ENCODE measurements at regions not wholly inside any gene's neighbourhood (a gene's known extent, or its start where the extent isn't known, plus 50 kb on each side); places are given as distances from the start of the nearest gene placed in this dataset.
A peak's percentile ranks its signal among the peaks of the same experiment; 100 is the strongest.

DNA sequence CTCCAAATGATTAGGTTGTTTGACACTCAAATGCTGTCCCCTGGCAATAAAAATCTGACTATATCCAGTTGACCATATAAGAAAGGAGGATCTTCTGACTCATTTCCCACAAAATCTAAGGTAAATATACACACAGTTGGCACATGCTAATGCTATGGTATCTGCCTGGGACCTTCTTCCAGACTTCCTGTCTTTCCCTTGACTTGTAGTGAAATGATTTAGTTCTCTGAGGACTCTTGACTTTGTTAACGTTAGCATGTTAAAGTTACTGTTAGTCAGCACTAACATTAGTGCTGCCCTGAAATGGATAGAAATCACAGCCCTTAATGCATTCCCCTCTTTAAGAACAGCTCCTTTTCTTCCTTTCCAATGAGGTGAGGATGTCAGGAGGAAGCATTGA lies 124.3 kb upstream of the LSAMP start:
- 42% methylated on average over 1 of the region's 1 CpG for WGBS (ENCODE audit: low lambda C conversion rate)
- ChIA-PET CTCF (no interaction called here), POLR2A (no interaction called here)
- Histone ChIP-seq H3K9me2 (no peaks in the 10 kb centered on the region), H3K36me3 (replicated peaks in 1 of 2; ENCODE audit: control insufficient read depth in 1 of 2, insufficient read depth in 2 of 2, low read length in 1 of 2) (no peaks in the 10 kb centered on the region), H3K9me3 (no peaks in the 10 kb centered on the region), H3K4me1 (ENCODE audit: control insufficient read depth in 1 of 2, insufficient read depth in 2 of 2, low read depth in 1 of 2, low read length in 1 of 2) (peaks cover 0 to 4% of the 10 kb centered on the region in 2 experiments; a peak in 2 of 4 replicates), H3K27ac (ENCODE audit: low read depth in 2 of 2, low read length in 1 of 2) (peak overlapping the region in 1 of 2 experiments; percentile 22; a peak in 1 of 4 replicates), H4K20me1 (ENCODE audit: insufficient read depth) (no peaks in the 10 kb centered on the region), H3K9ac (no peak overlapping the region), H3K4me2 (no peak overlapping the region), H3K79me2 (ENCODE audit: insufficient read depth) (no peaks in the 10 kb centered on the region), H3K27me3 (ENCODE audit: insufficient read depth) (no peaks in the 10 kb centered on the region), H2AFZ (ENCODE audit: low read depth) (no peak overlapping the region), H3F3A (replicated peaks; ENCODE audit: insufficient read depth) (no peaks in the 10 kb centered on the region), H3K4me3 (ENCODE audit: low read depth in 2 of 2, low read length in 1 of 2) (no peak overlapping the region)
- DNase-seq = no peak
- no peak for TF ChIP-seq FOXJ3 (CRISPR knock-in tag; IDR thresholded peaks at IDR 0.05)
- no peak for TF ChIP-seq POLR2AphosphoS5 (IDR thresholded peaks at IDR 0.05; ENCODE audit: low read depth, low read length)
- TF ChIP-seq GABPA (IDR thresholded peaks at IDR 0.05; ENCODE audit: low read depth) = no peak
- TF ChIP-seq PBX3 (IDR thresholded peaks at IDR 0.05) = no peak
- TF ChIP-seq TAF1 (IDR thresholded peaks at IDR 0.05; ENCODE audit: borderline replicate concordance, low read depth, low read length) = no peak
- TF ChIP-seq EP300 (IDR thresholded peaks at IDR 0.05; ENCODE audit: borderline replicate concordance in 1 of 2, low read depth in 1 of 2, low read length in 1 of 2) = no peak
- no peak for TF ChIP-seq MAX (IDR thresholded peaks at IDR 0.05; ENCODE audit: low read depth)
- no peak for TF ChIP-seq ELF1 (IDR thresholded peaks at IDR 0.05)
- no peak for TF ChIP-seq CHD2 (IDR thresholded peaks at IDR 0.05; ENCODE audit: low read length, partially characterized antibody)
- TF ChIP-seq MEF2A (IDR thresholded peaks at IDR 0.05; ENCODE audit: borderline replicate concordance, low read depth) = no peak

DNA sequence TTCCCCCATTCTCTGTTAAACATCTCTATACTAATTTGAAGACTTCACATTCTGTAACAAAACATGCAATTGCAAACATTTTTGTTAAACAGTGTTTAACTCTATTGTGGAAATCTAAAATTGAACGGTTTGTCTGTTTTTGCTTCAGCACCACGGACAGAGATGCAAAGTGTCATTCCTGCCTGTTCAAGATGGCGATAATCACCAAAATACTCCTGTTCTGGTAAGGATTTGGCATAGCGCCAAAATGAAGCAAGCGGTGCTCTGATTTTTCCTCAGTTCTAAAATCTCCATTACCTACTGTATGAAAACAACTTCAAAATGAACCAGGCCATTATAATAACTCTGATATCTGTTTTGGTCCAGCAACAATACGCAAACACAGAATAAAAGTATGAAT lies 129.7 kb upstream of the TUSC7 start:
- DNase-seq = no peak
- Histone ChIP-seq H3K4me3 (ENCODE audit: low read depth in 2 of 2, low read length in 1 of 2) (no peak overlapping the region), H3K4me1 (ENCODE audit: control insufficient read depth in 1 of 2, insufficient read depth in 2 of 2, low read depth in 1 of 2, low read length in 1 of 2) (no peaks in the 10 kb centered on the region), H3K9me3 (no peaks in the 10 kb centered on the region), H2AFZ (ENCODE audit: low read depth) (no peak overlapping the region), H3K9ac (no peak overlapping the region), H3K9me2 (no peaks in the 10 kb centered on the region), H3K79me2 (ENCODE audit: insufficient read depth) (no peaks in the 10 kb centered on the region), H3K27me3 (ENCODE audit: insufficient read depth) (no peaks in the 10 kb centered on the region), H3F3A (replicated peaks; ENCODE audit: insufficient read depth) (no peaks in the 10 kb centered on the region), H4K20me1 (ENCODE audit: insufficient read depth) (no peaks in the 10 kb centered on the region), H3K27ac (ENCODE audit: low read depth in 2 of 2, low read length in 1 of 2) (no peak overlapping the region), H3K4me2 (no peak overlapping the region), H3K36me3 (replicated peaks in 1 of 2; ENCODE audit: control insufficient read depth in 1 of 2, insufficient read depth in 2 of 2, low read length in 1 of 2) (no peaks in the 10 kb centered on the region)
- ChIA-PET POLR2A (no interaction called here), CTCF (interaction anchor here (1.2 kb wide), 1 partner anchor 35 kb away, joined by 5 read pairs; no protein-coding TSS in a partner anchor)
- TF ChIP-seq PBX3 (IDR thresholded peaks at IDR 0.05) = no peak
- TF ChIP-seq, protein P1, sequence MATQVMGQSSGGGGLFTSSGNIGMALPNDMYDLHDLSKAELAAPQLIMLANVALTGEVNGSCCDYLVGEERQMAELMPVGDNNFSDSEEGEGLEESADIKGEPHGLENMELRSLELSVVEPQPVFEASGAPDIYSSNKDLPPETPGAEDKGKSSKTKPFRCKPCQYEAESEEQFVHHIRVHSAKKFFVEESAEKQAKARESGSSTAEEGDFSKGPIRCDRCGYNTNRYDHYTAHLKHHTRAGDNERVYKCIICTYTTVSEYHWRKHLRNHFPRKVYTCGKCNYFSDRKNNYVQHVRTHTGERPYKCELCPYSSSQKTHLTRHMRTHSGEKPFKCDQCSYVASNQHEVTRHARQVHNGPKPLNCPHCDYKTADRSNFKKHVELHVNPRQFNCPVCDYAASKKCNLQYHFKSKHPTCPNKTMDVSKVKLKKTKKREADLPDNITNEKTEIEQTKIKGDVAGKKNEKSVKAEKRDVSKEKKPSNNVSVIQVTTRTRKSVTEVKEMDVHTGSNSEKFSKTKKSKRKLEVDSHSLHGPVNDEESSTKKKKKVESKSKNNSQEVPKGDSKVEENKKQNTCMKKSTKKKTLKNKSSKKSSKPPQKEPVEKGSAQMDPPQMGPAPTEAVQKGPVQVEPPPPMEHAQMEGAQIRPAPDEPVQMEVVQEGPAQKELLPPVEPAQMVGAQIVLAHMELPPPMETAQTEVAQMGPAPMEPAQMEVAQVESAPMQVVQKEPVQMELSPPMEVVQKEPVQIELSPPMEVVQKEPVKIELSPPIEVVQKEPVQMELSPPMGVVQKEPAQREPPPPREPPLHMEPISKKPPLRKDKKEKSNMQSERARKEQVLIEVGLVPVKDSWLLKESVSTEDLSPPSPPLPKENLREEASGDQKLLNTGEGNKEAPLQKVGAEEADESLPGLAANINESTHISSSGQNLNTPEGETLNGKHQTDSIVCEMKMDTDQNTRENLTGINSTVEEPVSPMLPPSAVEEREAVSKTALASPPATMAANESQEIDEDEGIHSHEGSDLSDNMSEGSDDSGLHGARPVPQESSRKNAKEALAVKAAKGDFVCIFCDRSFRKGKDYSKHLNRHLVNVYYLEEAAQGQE (IDR thresholded peaks at IDR 0.05; ENCODE audit: low read depth, low read length) = peak; percentile 96
- peak; percentile 32; the same call in 1 of the 2 replicates for TF ChIP-seq NFIC (IDR thresholded peaks at IDR 0.05; ENCODE audit: borderline replicate concordance)
- TF ChIP-seq, protein P2, sequence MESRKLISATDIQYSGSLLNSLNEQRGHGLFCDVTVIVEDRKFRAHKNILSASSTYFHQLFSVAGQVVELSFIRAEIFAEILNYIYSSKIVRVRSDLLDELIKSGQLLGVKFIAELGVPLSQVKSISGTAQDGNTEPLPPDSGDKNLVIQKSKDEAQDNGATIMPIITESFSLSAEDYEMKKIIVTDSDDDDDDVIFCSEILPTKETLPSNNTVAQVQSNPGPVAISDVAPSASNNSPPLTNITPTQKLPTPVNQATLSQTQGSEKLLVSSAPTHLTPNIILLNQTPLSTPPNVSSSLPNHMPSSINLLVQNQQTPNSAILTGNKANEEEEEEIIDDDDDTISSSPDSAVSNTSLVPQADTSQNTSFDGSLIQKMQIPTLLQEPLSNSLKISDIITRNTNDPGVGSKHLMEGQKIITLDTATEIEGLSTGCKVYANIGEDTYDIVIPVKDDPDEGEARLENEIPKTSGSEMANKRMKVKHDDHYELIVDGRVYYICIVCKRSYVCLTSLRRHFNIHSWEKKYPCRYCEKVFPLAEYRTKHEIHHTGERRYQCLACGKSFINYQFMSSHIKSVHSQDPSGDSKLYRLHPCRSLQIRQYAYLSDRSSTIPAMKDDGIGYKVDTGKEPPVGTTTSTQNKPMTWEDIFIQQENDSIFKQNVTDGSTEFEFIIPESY (IDR thresholded peaks at IDR 0.05; ENCODE audit: borderline replicate concordance, low read depth) = no peak
- WGBS (ENCODE audit: low lambda C conversion rate) = 37% methylated on average over 6 of the region's 6 CpGs

Measured in SK-N-SH (cell line).